Mucosa of descending colon (tissue), 3 donors: ENCODE measurements at regions not wholly inside any gene's neighbourhood (a gene's known extent, or its start where the extent isn't known, plus 50 kb on each side); places are given as distances from the start of the nearest gene placed in this dataset.

Source experiments
- ATAC-seq: fragments of 200-7000 bp; cut with Tn5 transposase; one replicate; pipeline ENCODE4 v1.9.1; 2020; ENCODE audit warnings: mild to moderate bottlenecking, moderate library complexity
- DNase-seq, 3 donors: peaks; one replicate each; pipeline ENCODE4 v3.0.0-alpha.2; 2020
- H3K36me3 ChIP-seq: fragments of 200-600 bp; one replicate; pipeline ENCODE4 v1.8.0; 2021; ENCODE audit warnings: low read depth, mild to moderate bottlenecking
- H3K4me1 ChIP-seq: fragments of 200-600 bp; one replicate; pipeline ENCODE4 v1.8.0; 2021; ENCODE audit warnings: low read depth, mild to moderate bottlenecking
- H3K4me3 ChIP-seq: fragments of 200-600 bp; one replicate; pipeline ENCODE4 v1.8.0; 2021; ENCODE audit warnings: mild to moderate bottlenecking
- H3K9me3 ChIP-seq: fragments of 200-600 bp; one replicate; pipeline ENCODE4 v1.8.0; 2021; ENCODE audit warnings: mild to moderate bottlenecking
- CTCF ChIP-seq: fragments of 200-600 bp; IDR thresholded peaks from one replicate; pipeline ENCODE4 v1.8.0; 2022; ENCODE audit warnings: antibody characterized with exemption, mild to moderate bottlenecking
- intact Hi-C, 2 donors: fragments of 100-400 bp; cut with DNase I in 1 of 2; cut with micrococcal nuclease in 1 of 2; formaldehyde crosslinking; loops; one replicate each; pipeline versions ENCODE4 v1.11.0 to v1.11.1; 2022; cut with DNase I, micrococcal nuclease
- donor health status: DM: no; HTN: no; CAD: no; lungs with moderate emphysema.
- donor health status: DM: no; HTN: no; CAD: no.
- donor health status: DM: no; HTN: yes; CAD: no.

- TF ChIP-seq CTCF = no peak
- no peak for ATAC-seq
These were observed 192.6 kb upstream of the FGGY start for GRCh38 chr1:59104191-59104760.

GRCh38 chr1:59105548-59106507 lies 191.1 kb upstream of the FGGY start:
- Histone ChIP-seq H3K36me3 (no peaks in the 10 kb centered on the region), H3K9me3 (no peaks in the 10 kb centered on the region), H3K4me3 (no peak overlapping the region), H3K4me1 (no peaks in the 10 kb centered on the region)
- DNase-seq = no peak
- ATAC-seq = no peak
- TF ChIP-seq CTCF = no peak
- intact Hi-C loops = no loop called here

More at GRCh38 chr1:59104191-59104760, 192.6 kb upstream of the FGGY start:
- no peaks in the 10 kb centered on the region for H3K36me3 ChIP-seq
- intact Hi-C loops = no loop called here
- H3K4me1 ChIP-seq = no peaks in the 10 kb centered on the region
- no peak overlapping the region for H3K4me3 ChIP-seq
- H3K9me3 ChIP-seq = no peaks in the 10 kb centered on the region
- no peak for DNase-seq

- H3K4me1 ChIP-seq = no peaks in the 10 kb centered on the region
- ATAC-seq (no peak), DNase-seq (no peak)
- no peak for TF ChIP-seq CTCF
- intact Hi-C loops = no loop called here
- H3K36me3 ChIP-seq = no peaks in the 10 kb centered on the region
- no peaks in the 10 kb centered on the region for H3K9me3 ChIP-seq
- H3K4me3 ChIP-seq = no peak overlapping the region
These were observed 189.4 kb upstream of the FGGY start for GRCh38 chr1:59107516-59107915.

- no peak for ATAC-seq
- Histone ChIP-seq H3K4me1 (no peaks in the 10 kb centered on the region), H3K36me3 (no peaks in the 10 kb centered on the region), H3K9me3 (no peaks in the 10 kb centered on the region), H3K4me3 (no peak overlapping the region)
- TF ChIP-seq CTCF = no peak
- no peak for DNase-seq
- intact Hi-C loops = no loop called here
These were observed 189.0 kb upstream of the FGGY start for GRCh38 chr1:59107916-59108315.

GRCh38 chr1:59108481-59109317 lies 188.2 kb upstream of the FGGY start:
- Histone ChIP-seq H3K4me3 (no peak overlapping the region), H3K36me3 (no peaks in the 10 kb centered on the region), H3K4me1 (no peaks in the 10 kb centered on the region), H3K9me3 (no peaks in the 10 kb centered on the region)
- no peak for TF ChIP-seq CTCF
- DNase-seq = no peak
- no peak for ATAC-seq
- intact Hi-C loops = no loop called here
